ENCODE measurements at regions not wholly inside any gene's neighbourhood (a gene's known extent, or its start where the extent isn't known, plus 50 kb on each side); places are given as distances from the start of the nearest gene placed in this dataset.

- no peaks in the 10 kb centered on the region for H3K9me1 ChIP-seq (ENCODE audit: control insufficient read depth, extremely low read depth, insufficient read depth, low read length)
- H3K36me3 ChIP-seq (ENCODE audit: control insufficient read depth in 2 of 2, extremely low read depth in 1 of 2, insufficient read depth in 2 of 2, low read length in 2 of 2) = no peaks in the 10 kb centered on the region
- no peaks in the 10 kb centered on the region for H3K4me1 ChIP-seq (ENCODE audit: control insufficient read depth, extremely low read depth, insufficient read depth, low read length)
- TF ChIP-seq CTCF (optimal IDR thresholded peaks at IDR 0.05 in 1 of 3, IDR thresholded peaks at IDR 0.05 in 1 of 3, conservative IDR thresholded peaks at IDR 0.05 in 1 of 3; ENCODE audit: extremely low read depth in 1 of 3, insufficient read depth in 2 of 3, low read length in 3 of 3) (no peak), EZH2 (IDR thresholded peaks at IDR 0.05; ENCODE audit: low read length) (no peak)
- H3K27ac ChIP-seq (ENCODE audit: control insufficient read depth, insufficient read depth, low read length) = no peak overlapping the region
- H4K20me1 ChIP-seq (ENCODE audit: control insufficient read depth, extremely low read depth, insufficient read depth, low read length) = no peaks in the 10 kb centered on the region
- H3K9me3 ChIP-seq (ENCODE audit: control insufficient read depth, low read depth, low read length) = no peaks in the 10 kb centered on the region
- dilution Hi-C loops (cut with MboI; ENCODE audit: extremely low pct_ligation_motif_present, low sequenced_read_pairs) = no loop called here
- H3K27me3 ChIP-seq (ENCODE audit: control insufficient read depth, extremely low read depth, insufficient read depth, low read length) = no peaks in the 10 kb centered on the region
- no peak overlapping the region for H3K4me3 ChIP-seq (ENCODE audit: control insufficient read depth in 2 of 3, extremely low read depth in 1 of 3, insufficient read depth in 2 of 3, low read depth in 1 of 3, low read length in 3 of 3)
- H3K79me2 ChIP-seq (ENCODE audit: control insufficient read depth, insufficient read depth, low read length) = no peaks in the 10 kb centered on the region
- DNase-seq (ENCODE audit: low read depth, low spot score) = no peak
- H3K9ac ChIP-seq (ENCODE audit: control insufficient read depth, extremely low read depth, insufficient read depth, low read length) = no peak overlapping the region
- H2AFZ ChIP-seq (ENCODE audit: control insufficient read depth, low read length) = no peak overlapping the region
- FAIRE-seq = no peak
- H3K4me2 ChIP-seq (ENCODE audit: control insufficient read depth, extremely low read depth, insufficient read depth, low read depth, low read length) = no peak overlapping the region
These were observed 177.3 kb upstream of the ZNF32 start for GRCh38 chr10:43825984-43826383.

- H3K9me3 ChIP-seq (ENCODE audit: control insufficient read depth, low read depth, low read length) = no peaks in the 10 kb centered on the region
- H3K4me3 ChIP-seq (ENCODE audit: control insufficient read depth in 2 of 3, extremely low read depth in 1 of 3, insufficient read depth in 2 of 3, low read depth in 1 of 3, low read length in 3 of 3) = no peak overlapping the region
- H3K9me1 ChIP-seq (ENCODE audit: control insufficient read depth, extremely low read depth, insufficient read depth, low read length) = no peaks in the 10 kb centered on the region
- no peak overlapping the region for H3K27ac ChIP-seq (ENCODE audit: control insufficient read depth, insufficient read depth, low read length)
- no peak overlapping the region for H3K4me2 ChIP-seq (ENCODE audit: control insufficient read depth, extremely low read depth, insufficient read depth, low read depth, low read length)
- dilution Hi-C loops (cut with MboI; ENCODE audit: extremely low pct_ligation_motif_present, low sequenced_read_pairs) = no loop called here
- no peaks in the 10 kb centered on the region for H4K20me1 ChIP-seq (ENCODE audit: control insufficient read depth, extremely low read depth, insufficient read depth, low read length)
- H3K27me3 ChIP-seq (ENCODE audit: control insufficient read depth, extremely low read depth, insufficient read depth, low read length) = no peaks in the 10 kb centered on the region
- H2AFZ ChIP-seq (ENCODE audit: control insufficient read depth, low read length) = no peak overlapping the region
- TF ChIP-seq EZH2 (IDR thresholded peaks at IDR 0.05; ENCODE audit: low read length) (no peak), CTCF (optimal IDR thresholded peaks at IDR 0.05 in 1 of 3, IDR thresholded peaks at IDR 0.05 in 1 of 3, conservative IDR thresholded peaks at IDR 0.05 in 1 of 3; ENCODE audit: extremely low read depth in 1 of 3, insufficient read depth in 2 of 3, low read length in 3 of 3) (no peak)
- no peaks in the 10 kb centered on the region for H3K36me3 ChIP-seq (ENCODE audit: control insufficient read depth in 2 of 2, extremely low read depth in 1 of 2, insufficient read depth in 2 of 2, low read length in 2 of 2)
- H3K79me2 ChIP-seq (ENCODE audit: control insufficient read depth, insufficient read depth, low read length) = no peaks in the 10 kb centered on the region
- FAIRE-seq (no peak), DNase-seq (ENCODE audit: low read depth, low spot score) (no peak)
- H3K9ac ChIP-seq (ENCODE audit: control insufficient read depth, extremely low read depth, insufficient read depth, low read length) = no peak overlapping the region
- H3K4me1 ChIP-seq (ENCODE audit: control insufficient read depth, extremely low read depth, insufficient read depth, low read length) = no peaks in the 10 kb centered on the region
These were observed 176.7 kb upstream of the ZNF32 start for GRCh38 chr10:43825421-43825820.
